T-helper 1 cell (primary cell): ENCODE measurements at regions not wholly inside any gene's neighbourhood (a gene's known extent, or its start where the extent isn't known, plus 50 kb on each side); places are given as distances from the start of the nearest gene placed in this dataset.
"Not testable (repeated sequence)": the region's sequence is repeated elsewhere in the genome, so short reads cannot be mapped to it uniquely, and the experiment has no call there.

ENCODE experiments used
- DNase-seq, 5 donors: peaks; one replicate each; pipeline ENCODE4 v3.0.0-alpha.2; 2012 to 2020

- DNase-seq: no peak
These were observed 84.4 kb upstream of the CMKLR1 start for GRCh38 chr12:108423486-108423885.

- not testable (repeated sequence) for DNase-seq
These were observed 82.0 kb upstream of the CMKLR1 start for GRCh38 chr12:108421082-108421481.

- DNase-seq: not testable (repeated sequence)
These were observed 81.3 kb upstream of the CMKLR1 start for GRCh38 chr12:108420421-108420820.

GRCh38 chr12:108419949-108420348 is 80.8 kb upstream of the CMKLR1 start:
- DNase-seq: no peak

- no peak for DNase-seq
These were observed 79.2 kb upstream of the CMKLR1 start for GRCh38 chr12:108418164-108418890.

- DNase-seq: no peak
These were observed 74.9 kb upstream of the CMKLR1 start for GRCh38 chr12:108414021-108414420.

GRCh38 chr12:108410689-108411088 is 71.6 kb upstream of the CMKLR1 start:
- no peak for DNase-seq

GRCh38 chr12:108409481-108409880 is 70.4 kb upstream of the CMKLR1 start:
- DNase-seq: no peak

- no peak for DNase-seq
These were observed 64.8 kb upstream of the CMKLR1 start for GRCh38 chr12:108403952-108404351.

- DNase-seq: no peak
These were observed 62.9 kb upstream of the CMKLR1 start for GRCh38 chr12:108401964-108402363.

- no peak for DNase-seq
These were observed 61.9 kb upstream of the CMKLR1 start for GRCh38 chr12:108400900-108401480.

- no peak for DNase-seq
These were observed 61.4 kb upstream of the CMKLR1 start for GRCh38 chr12:108400481-108400880.

GRCh38 chr12:108400056-108400455 is 60.9 kb upstream of the CMKLR1 start:
- no peak for DNase-seq

GRCh38 chr12:108399514-108399913 is 60.4 kb upstream of the CMKLR1 start:
- DNase-seq: no peak

GRCh38 chr12:108394196-108394595 is 55.1 kb upstream of the CMKLR1 start:
- DNase-seq: no peak

GRCh38 chr12:108392284-108392683 is 53.2 kb upstream of the CMKLR1 start:
- no peak for DNase-seq

- no peak for DNase-seq
These were observed 51.5 kb upstream of the CMKLR1 start for GRCh38 chr12:108390495-108391203.

GRCh38 chr12:108389544-108389943 is 50.4 kb upstream of the CMKLR1 start:
- no peak for DNase-seq
